ENCODE measurements at regions not wholly inside any gene's neighbourhood (a gene's known extent, or its start where the extent isn't known, plus 50 kb on each side); places are given as distances from the start of the nearest gene placed in this dataset.

DNA sequence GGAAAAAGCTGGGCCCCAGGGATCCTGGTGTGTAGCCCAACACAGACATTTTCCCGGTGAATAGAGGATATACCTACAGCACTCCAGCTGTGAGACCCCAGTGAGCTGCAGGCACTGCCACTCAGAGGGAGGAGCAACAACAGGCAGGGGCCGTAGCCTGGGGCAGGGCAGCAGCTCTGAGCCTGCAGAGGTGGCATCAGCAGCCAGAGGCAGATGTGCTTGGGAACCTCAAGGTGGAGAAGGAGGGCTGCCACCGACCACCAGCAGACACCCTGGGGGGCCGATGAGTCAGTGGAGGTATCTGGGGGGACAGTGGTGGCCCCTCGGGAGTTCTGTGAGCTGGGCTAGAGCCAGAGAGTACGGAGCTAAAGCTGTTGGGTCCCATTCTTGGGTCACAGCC lies 110.2 kb upstream of the GDF10 start:
- TF ChIP-seq CTCF (IDR thresholded peaks at IDR 0.05): no peak
- TF ChIP-seq POLR2A (IDR thresholded peaks at IDR 0.05): no peak
